Large intestine (tissue), 3 donors: ENCODE measurements at regions not wholly inside any gene's neighbourhood (a gene's known extent, or its start where the extent isn't known, plus 50 kb on each side); places are given as distances from the start of the nearest gene placed in this dataset.

Experiments used
- DNase-seq, 2 donors: peaks; one replicate each; pipeline versions ENCODE4 v3.0.0 to v3.0.0-alpha.2; 2013
- H3K27ac ChIP-seq: one replicate; pipeline ENCODE4 v1.5.1; 2013; ENCODE audit warnings: low read length
- H3K27me3 ChIP-seq: 2 replicates; pipeline ENCODE4 v1.6.1; 2013; ENCODE audit warnings: low read length; ENCODE audit not compliant: control insufficient read depth, insufficient read depth
- H3K36me3 ChIP-seq: 2 replicates; pipeline ENCODE4 v1.6.1; 2013; ENCODE audit warnings: low read length; ENCODE audit not compliant: control insufficient read depth, insufficient read depth
- H3K4me1 ChIP-seq: one replicate; pipeline ENCODE4 v1.6.1; 2013; ENCODE audit warnings: low read length; ENCODE audit not compliant: control insufficient read depth, insufficient read depth
- H3K4me3 ChIP-seq: one replicate; pipeline ENCODE4 v1.5.1; 2013; ENCODE audit warnings: low read length
- H3K9me3 ChIP-seq: one replicate; pipeline ENCODE4 v1.6.1; 2013; ENCODE audit warnings: mild to moderate bottlenecking, low read depth, low read length, moderate library complexity; ENCODE audit not compliant: control insufficient read depth
- WGBS: methylation state at CpG from one replicate; pipeline ENCODE4 v1.1.5; 2013; ENCODE audit warnings: low lambda C conversion rate; ENCODE audit not compliant: insufficient coverage; 5-methylcytosine and 5-hydroxymethylcytosine counted together

DNA sequence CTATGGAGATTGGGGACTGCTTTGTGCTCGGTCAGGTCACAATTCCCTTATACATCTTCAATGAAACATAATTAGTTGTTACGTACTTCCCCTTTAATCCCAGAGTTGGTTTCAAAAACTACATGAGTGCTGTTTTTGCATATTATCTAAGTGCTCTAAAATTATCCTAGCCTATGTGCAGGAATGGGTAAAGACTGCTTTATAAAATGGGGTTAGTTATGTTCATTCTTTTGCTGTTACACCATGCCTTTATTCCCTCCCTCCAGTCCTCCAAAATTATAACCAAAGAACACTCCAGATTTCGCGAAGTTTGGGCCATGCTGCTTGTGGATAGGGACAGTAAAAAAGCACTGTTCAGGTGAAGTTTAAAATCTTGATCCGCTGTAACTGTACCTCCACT lies 173.9 kb upstream of the SNX7 start:
- Histone ChIP-seq H3K27me3 (no peaks in the 10 kb centered on the region), H3K27ac (no peak overlapping the region), H3K4me3 (no peak overlapping the region), H3K9me3 (no peaks in the 10 kb centered on the region), H3K36me3 (no peaks in the 10 kb centered on the region), H3K4me1 (no peaks in the 10 kb centered on the region)
- WGBS: 100% methylated on average over 1 of the region's 5 CpGs
- DNase-seq: no peak

DNA sequence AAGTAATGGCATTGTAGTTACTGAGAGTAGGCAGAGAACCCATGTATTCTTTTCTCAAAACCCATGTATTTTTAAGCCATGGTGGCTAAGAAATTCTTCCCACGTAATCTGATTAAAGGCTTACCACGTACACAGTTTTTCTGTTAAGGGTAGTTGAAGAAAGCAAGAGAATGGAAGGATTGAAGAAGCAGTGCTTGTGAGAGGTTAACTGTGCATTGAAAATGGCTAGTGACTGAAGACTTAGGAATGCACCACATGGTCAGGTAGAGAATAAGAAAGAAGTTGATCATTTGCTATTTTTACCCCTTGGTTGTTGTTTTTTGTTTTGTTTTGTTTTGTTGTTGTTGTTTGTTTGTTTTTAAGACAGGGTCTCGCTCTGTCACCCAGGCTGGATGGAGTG lies 178.9 kb upstream of the SNX7 start:
- no peak for DNase-seq
- no peaks in the 10 kb centered on the region for H3K4me1 ChIP-seq
- H3K27me3 ChIP-seq: no peaks in the 10 kb centered on the region
- no peak overlapping the region for H3K4me3 ChIP-seq
- no peak overlapping the region for H3K27ac ChIP-seq
- no peaks in the 10 kb centered on the region for H3K9me3 ChIP-seq
- no CpG with 5 or more reads among the region's 3 CpGs for WGBS
- H3K36me3 ChIP-seq: no peaks in the 10 kb centered on the region

DNA sequence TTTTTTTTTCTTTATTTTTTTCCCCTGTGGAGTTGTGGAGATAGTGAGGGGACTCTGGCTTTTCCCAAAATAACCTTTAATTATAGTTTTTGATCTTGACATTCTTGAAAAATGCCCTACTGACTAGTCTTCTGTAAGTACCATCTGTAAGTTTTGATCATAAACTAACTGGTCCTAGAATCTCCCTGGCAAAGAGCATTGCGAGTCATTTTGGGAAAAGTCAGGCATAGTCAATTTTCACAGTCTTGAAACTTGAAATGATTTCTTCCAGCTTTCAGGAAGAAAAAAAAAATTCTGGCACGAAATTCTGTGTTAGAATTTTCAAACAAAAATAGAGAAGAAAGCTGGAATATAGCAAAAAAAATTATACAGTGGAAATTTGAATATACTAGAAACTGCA lies 181.2 kb upstream of the SNX7 start:
- H3K27me3 ChIP-seq: no peaks in the 10 kb centered on the region
- WGBS: 67% methylated on average over 1 of the region's 2 CpGs
- H3K4me3 ChIP-seq: no peak overlapping the region
- H3K9me3 ChIP-seq: no peaks in the 10 kb centered on the region
- no peak overlapping the region for H3K27ac ChIP-seq
- DNase-seq: no peak
- H3K4me1 ChIP-seq: no peaks in the 10 kb centered on the region
- no peaks in the 10 kb centered on the region for H3K36me3 ChIP-seq

DNA sequence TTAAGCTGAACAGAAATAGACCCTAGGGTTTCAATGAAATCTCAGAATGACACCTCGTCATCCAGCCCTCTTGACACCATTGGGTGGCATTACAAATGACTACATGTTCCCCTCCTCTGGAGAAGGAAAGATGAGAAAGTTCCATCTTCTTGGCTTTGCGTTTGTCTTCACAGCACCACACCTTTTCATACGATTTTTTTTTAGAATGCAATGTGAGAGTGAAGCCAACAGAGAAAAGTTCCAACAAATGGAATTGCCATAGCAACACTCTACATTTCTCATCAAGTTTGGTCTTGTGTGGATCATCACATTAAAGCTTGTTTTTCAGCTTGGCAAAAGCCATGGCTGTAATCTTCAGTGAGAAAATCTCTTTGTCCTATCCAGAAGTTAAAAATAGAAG lies 183.4 kb upstream of the SNX7 start:
- Histone ChIP-seq H3K9me3 (no peaks in the 10 kb centered on the region), H3K27me3 (no peaks in the 10 kb centered on the region), H3K4me3 (no peak overlapping the region), H3K36me3 (no peaks in the 10 kb centered on the region), H3K27ac (no peak overlapping the region), H3K4me1 (no peaks in the 10 kb centered on the region)
- DNase-seq: no peak
- 88% methylated on average over 2 of the region's 3 CpGs for WGBS

DNA sequence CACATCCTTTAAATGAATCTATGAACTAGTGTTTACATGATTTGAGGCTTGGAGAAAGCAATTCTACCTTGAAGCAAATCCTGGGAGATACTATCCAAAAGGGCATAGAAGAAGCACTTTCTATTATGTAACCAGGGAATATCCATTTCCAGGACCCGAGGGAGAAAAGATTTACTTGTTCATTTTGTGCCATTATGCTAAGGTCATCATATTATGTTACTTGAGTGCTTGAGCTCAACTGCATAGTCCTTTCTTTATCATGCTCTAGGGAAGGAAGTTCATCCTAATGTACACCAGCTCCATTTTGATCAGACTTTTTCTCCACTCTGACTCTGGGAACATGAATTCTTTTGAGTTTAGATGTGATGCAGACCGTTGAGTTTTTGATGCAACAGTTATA lies 188.6 kb upstream of the SNX7 start:
- WGBS: no CpG with 5 or more reads among the region's 2 CpGs
- DNase-seq: no peak
- H3K4me1 ChIP-seq: no peaks in the 10 kb centered on the region
- H3K4me3 ChIP-seq: no peak overlapping the region
- H3K27ac ChIP-seq: no peak overlapping the region
- H3K9me3 ChIP-seq: no peaks in the 10 kb centered on the region
- no peaks in the 10 kb centered on the region for H3K27me3 ChIP-seq
- H3K36me3 ChIP-seq: no peaks in the 10 kb centered on the region

DNA sequence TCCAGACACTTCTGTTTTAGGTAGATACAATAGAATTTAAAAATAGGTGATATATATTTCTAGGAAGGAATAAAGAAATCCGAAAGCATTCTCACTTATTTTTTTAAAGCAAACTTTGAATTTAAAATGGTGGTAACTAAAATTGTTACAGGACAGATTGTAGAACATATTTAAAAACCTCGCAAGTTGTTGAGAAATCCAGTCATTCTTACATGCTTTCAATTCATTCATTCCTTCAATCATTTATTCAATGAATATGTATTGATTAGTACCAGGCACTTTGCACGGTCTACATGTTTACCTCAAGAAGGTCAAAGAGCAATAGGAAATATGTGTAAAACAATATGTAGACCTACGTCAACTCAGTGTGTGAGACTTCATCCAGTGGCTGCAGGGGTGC lies 189.9 kb upstream of the SNX7 start:
- Histone ChIP-seq H3K9me3 (no peaks in the 10 kb centered on the region), H3K4me3 (no peak overlapping the region), H3K36me3 (no peaks in the 10 kb centered on the region), H3K27ac (no peak overlapping the region), H3K4me1 (no peaks in the 10 kb centered on the region), H3K27me3 (no peaks in the 10 kb centered on the region)
- no peak for DNase-seq
- 90% methylated on average over 3 of the region's 4 CpGs for WGBS

DNA sequence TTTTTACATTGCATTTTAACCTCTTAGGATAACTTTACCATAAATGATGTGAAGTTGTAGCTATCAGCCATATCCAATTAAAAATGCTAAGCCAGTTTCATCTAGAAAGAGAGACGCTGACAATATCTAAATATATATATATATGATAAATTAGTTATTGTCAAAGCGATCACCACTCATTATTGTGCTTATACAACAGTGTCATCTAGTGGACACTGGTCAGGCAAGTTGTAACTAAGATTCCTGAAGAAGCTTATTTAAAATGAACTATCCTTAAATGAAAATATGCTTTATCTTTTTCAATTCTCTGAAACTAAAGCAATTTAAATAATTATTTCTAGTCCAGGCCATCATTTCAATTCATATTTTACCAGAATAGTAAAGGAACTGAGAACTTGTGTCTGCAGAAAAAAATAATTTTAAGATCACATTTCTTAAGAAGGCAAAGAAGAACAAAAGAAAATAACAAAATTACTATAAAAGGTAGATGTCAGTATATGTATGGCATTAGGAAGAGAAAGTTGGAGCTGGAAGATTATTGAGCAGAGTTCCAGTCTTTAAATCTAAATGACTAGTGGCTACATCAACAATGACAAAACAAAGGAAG lies 193.3 kb upstream of the SNX7 start:
- Histone ChIP-seq H3K9me3 (no peaks in the 10 kb centered on the region), H3K36me3 (no peaks in the 10 kb centered on the region), H3K27ac (no peak overlapping the region), H3K4me1 (no peaks in the 10 kb centered on the region), H3K27me3 (no peaks in the 10 kb centered on the region), H3K4me3 (no peak overlapping the region)
- DNase-seq: peak; percentile 10 to 24
- no CpG with 5 or more reads among the region's 2 CpGs for WGBS

DNA sequence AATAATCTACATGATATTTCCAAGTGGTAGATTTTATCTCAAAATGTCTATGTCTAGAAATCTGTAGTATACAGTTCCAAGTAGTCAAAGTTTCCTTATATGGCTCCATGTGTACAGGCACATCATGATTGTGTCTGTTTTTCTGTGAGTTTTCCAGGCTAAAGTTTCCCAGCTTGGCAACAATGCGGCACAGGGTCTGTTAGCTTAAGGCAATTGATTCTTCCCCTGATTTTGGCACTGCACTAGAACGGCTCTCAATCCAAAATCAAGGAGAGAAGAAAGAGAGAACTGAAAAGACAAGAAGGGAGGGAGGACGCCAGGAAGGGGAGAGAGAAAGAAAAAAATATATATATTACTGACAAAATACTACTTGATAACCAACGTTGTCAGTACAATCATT lies 193.9 kb upstream of the SNX7 start:
- Histone ChIP-seq H3K4me3 (no peak overlapping the region), H3K4me1 (no peaks in the 10 kb centered on the region), H3K27ac (no peak overlapping the region), H3K36me3 (no peaks in the 10 kb centered on the region), H3K9me3 (no peaks in the 10 kb centered on the region), H3K27me3 (no peaks in the 10 kb centered on the region)
- 75% methylated on average over 3 of the region's 4 CpGs for WGBS
- no peak for DNase-seq

DNA sequence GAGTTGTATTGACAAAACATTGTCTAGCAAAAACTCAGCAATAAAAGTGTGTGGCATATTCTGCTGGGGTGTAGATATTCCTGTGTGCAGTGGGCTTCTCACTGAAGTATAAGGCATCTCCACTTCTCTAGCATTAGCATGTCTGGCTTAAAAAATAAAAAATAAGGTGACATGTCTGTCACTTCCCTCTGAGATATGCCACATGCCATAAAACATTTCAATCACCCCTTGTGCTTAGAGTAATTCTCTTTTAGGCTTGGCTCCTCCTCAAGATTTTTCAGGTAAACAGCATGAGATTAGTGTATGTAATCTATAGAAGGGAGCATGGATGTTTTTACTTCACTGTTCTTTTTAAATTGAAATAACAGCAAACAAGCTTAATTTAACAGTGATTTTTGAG lies 194.4 kb upstream of the SNX7 start:
- Histone ChIP-seq H3K9me3 (no peaks in the 10 kb centered on the region), H3K4me1 (no peaks in the 10 kb centered on the region), H3K4me3 (no peak overlapping the region), H3K27me3 (no peaks in the 10 kb centered on the region), H3K36me3 (no peaks in the 10 kb centered on the region), H3K27ac (no peak overlapping the region)
- no peak for DNase-seq

DNA sequence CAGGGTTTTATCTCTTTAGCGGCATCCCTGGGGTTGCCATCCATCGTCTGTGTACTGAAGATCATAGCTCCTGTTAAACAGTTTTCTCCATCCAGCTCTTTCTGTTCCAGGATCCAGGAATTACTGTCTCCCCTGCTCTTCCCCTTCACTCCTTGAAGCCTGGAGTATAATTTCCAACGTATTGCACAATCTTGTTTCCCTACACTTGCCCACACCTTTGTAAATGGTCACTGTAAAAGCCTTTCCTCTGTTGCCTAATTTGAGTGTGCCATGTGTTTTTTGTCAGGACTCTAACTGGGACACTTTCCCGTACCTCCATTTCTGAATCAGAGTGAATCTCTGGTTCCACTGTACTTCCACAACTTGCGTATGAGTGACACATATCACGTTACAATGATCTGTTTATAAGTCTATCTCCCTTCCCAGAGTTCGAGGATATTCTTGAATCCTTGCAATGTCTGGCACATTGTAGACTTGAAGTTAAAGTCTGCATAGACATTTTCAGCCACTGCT lies 199.6 kb upstream of the SNX7 start:
- no peak for DNase-seq
- H3K27ac ChIP-seq: no peak overlapping the region
- WGBS: 71% methylated on average over 3 of the region's 7 CpGs
- no peak overlapping the region for H3K4me3 ChIP-seq
- no peaks in the 10 kb centered on the region for H3K9me3 ChIP-seq
- H3K4me1 ChIP-seq: peaks cover 4% of the 10 kb centered on the region
- H3K36me3 ChIP-seq: no peaks in the 10 kb centered on the region
- H3K27me3 ChIP-seq: no peaks in the 10 kb centered on the region

DNA sequence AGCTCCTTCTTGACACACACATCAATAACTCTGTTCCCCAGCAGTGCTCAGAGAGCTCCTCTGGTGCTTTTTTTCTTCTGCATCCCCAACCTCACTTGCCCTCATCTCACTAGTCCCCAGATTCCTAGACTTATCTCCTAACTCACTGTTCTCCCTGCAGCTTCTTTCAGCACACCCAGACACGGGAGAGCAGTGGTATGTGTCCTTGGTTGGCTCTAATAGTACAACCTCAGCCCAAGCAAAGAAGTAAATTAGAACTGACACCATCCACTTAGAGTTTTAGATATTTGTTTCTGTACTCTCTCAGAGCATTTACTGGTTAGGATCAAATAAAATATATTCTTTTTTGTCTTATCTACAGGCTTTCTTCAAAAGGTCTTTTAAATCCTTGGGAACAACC lies 201.4 kb upstream of the SNX7 start:
- Histone ChIP-seq H3K4me3 (no peak overlapping the region), H3K36me3 (no peaks in the 10 kb centered on the region), H3K4me1 (peaks cover 4% of the 10 kb centered on the region), H3K27ac (no peak overlapping the region), H3K27me3 (no peaks in the 10 kb centered on the region), H3K9me3 (no peaks in the 10 kb centered on the region)
- whole genome bisulfite sequencing: no CpG with 5 or more reads among the region's 1 CpG
- no peak for DNase-seq
